H7 (cell line): ENCODE measurements at regions not wholly inside any gene's neighbourhood (a gene's known extent, or its start where the extent isn't known, plus 50 kb on each side); places are given as distances from the start of the nearest gene placed in this dataset.
"Not testable (repeated sequence)": the region's sequence is repeated elsewhere in the genome, so short reads cannot be mapped to it uniquely, and the experiment has no call there.

Experiments
- DNase-seq: peaks from one replicate; pipeline ENCODE4 v3.0.0; 2012
- H3K27me3 ChIP-seq: 2 replicates; pipeline ENCODE4 v1.6.0; 2011; ENCODE audit warnings: mild to moderate bottlenecking, low read length; ENCODE audit not compliant: control insufficient read depth, insufficient read depth
- H3K36me3 ChIP-seq: replicated peaks from 2 replicates; pipeline ENCODE4 v1.5.1; 2011; ENCODE audit warnings: low read length; ENCODE audit not compliant: control insufficient read depth, insufficient read depth
- H3K4me3 ChIP-seq: 2 replicates; pipeline ENCODE4 v1.5.1; 2011; ENCODE audit warnings: low read depth, mild to moderate bottlenecking, control low read depth, low read length, moderate library complexity; ENCODE audit not compliant: insufficient read depth

DNA sequence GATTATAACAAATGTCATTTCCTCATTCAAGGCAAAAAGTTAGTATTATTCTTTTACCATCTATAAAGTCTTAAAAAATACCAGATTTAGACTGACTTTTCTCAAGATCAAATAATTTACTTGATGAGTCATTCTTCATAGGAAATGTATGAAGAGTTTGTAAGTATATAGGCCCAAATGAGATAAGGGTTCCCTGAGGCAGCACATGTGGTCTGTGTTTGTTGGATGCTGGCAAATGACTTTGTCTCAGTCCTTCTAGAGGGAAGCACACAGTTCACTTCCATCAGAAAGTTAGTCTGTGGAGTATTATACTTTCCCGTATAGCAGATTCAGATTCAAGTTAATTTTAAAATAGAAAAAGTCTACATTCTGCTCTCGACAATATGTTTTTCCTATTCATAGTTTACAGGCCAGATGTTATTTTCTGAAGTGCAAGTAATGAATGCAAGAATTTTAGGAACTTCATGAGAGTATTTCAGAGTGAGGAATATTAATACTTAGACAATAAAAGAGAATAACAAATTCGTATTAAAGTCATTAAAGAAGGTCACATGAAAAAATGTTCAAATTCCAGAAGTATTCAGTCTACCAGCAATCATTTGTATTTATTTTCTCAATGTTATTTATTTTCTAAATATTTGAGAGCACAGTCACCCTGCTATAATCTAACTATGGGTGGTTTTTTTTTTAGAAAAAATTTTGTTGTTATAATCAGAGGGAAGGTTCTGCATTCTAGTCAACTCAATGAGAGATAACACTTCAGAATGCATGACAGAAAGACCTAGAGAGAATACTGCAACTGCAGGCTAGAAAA lies 601.8 kb upstream of the ZFP42 start:
- H3K4me3 ChIP-seq: no peak overlapping the region
- H3K36me3 ChIP-seq: no peaks in the 10 kb centered on the region
- no peak for DNase-seq
- H3K27me3 ChIP-seq: no peaks in the 10 kb centered on the region

- Histone ChIP-seq H3K4me3 (no peak overlapping the region), H3K27me3 (no peaks in the 10 kb centered on the region), H3K36me3 (no peaks in the 10 kb centered on the region)
- no peak for DNase-seq
Observed at GRCh38 chr4:187396106-187396505, 599.5 kb upstream of the ZFP42 start.

GRCh38 chr4:187408447-187408846 lies 587.1 kb upstream of the ZFP42 start:
- H3K36me3 ChIP-seq, H3K4me3 ChIP-seq, H3K27me3 ChIP-seq, DNase-seq: not testable (repeated sequence)

DNA sequence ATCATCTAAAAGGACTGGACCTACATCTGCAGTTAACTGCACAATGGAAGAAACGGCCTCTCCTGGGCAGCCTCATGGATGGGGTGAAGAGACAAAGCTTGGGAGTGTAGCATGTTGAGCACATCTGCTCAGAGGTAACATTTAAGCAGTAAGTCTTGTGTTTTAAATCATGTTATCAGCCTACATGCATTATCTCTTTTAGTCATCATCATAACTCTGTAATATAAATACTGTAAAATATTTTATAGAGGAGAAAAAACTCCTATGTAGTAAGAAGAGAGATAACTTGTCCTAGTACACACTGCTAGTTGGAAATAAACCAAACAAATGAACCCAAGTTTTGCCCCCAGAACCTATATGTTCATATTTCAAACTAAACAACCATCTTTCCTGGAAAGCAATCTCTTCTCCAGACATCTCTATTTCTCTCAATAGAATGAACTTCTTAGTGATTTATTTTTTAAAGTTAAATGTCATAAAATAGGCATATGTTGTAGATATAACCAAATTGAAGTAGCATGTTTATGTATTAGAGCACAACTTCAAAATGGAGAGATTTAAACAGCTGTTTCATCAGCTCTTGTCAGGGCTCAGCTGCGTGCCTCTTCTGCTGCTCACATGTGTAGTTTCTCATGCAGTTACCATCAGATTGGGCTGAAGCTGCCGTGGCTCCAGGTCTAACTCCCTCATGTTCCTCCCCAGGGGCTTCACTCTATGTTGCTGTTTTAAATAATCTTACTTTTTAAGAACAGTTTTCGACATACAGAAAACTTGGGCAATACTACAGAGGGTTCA lies 581.8 kb upstream of the ZFP42 start:
- DNase-seq: no peak
- Histone ChIP-seq H3K36me3 (no peaks in the 10 kb centered on the region), H3K27me3 (no peaks in the 10 kb centered on the region), H3K4me3 (no peak overlapping the region)

- Histone ChIP-seq H3K4me3 (no peak overlapping the region), H3K27me3 (no peaks in the 10 kb centered on the region), H3K36me3 (no peaks in the 10 kb centered on the region)
- DNase-seq: no peak
Observed at GRCh38 chr4:187414716-187415115, 580.9 kb upstream of the ZFP42 start.

DNA sequence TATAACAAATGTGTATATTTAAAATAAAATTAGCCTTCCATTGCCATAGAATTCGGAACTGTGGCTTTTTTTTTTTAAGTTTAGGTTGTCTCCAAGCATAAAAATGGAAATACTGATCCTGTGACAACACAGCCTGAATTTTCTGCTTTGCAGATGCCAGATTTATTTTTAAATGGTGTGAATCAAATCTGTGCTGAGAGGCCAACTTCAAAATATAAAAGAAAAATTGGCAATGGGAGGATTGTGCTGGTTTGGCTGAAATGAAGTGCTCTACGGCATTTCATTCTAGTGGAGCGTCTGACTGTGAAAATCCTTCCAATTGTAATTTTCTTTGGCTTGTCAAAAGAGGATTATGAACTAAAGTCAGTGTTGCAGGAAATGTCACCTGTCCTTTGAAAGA lies 580.3 kb upstream of the ZFP42 start:
- no peak for DNase-seq

GRCh38 chr4:187416216-187416615 lies 579.4 kb upstream of the ZFP42 start:
- no peaks in the 10 kb centered on the region for H3K27me3 ChIP-seq
- no peak for DNase-seq
- H3K4me3 ChIP-seq: no peak overlapping the region
- H3K36me3 ChIP-seq: no peaks in the 10 kb centered on the region

More for the DNA sequence above, 580.3 kb upstream of the ZFP42 start:
- Histone ChIP-seq H3K27me3 (no peaks in the 10 kb centered on the region), H3K4me3 (no peak overlapping the region), H3K36me3 (no peaks in the 10 kb centered on the region)

DNA sequence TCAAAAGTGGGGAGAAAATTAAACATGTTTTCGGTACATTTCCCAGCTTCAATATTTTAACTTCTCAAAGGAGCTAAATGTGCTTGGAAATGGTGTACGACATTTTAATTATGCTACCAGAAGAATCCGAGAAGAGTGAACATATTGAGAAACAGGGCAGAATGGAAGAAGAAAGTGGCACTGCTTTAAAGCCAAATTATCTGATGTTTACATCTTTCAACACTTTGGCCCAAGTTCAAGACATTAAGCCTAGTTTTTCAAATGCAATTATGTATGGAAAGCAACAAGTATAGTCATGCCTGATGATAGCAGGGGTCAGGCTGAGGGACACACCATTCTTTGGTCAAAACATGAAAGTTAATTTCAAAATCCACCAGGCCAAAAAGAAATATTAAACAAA lies 577.9 kb upstream of the ZFP42 start:
- H3K27me3 ChIP-seq: no peaks in the 10 kb centered on the region
- H3K36me3 ChIP-seq: no peaks in the 10 kb centered on the region
- no peak for DNase-seq
- no peak overlapping the region for H3K4me3 ChIP-seq

DNA sequence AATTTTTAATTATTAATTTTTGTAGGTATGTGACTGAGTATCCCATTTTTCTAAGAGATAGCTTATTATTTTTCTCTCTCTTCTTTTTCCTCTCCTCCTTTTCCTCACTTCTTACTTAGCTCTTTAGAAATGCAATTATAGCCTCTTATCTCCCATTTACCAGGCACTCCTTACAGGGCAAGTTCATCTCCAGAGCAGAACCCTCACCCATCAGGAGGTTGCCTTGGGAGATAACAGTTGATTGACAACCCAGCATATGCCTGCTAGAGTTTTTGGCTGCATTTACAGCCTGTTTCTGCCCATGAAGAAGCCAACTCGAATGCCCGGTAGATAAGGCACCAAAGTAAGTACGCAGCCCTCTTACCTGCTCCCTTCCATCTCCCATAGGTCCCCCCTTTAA lies 572.9 kb upstream of the ZFP42 start:
- DNase-seq: no peak
- no peaks in the 10 kb centered on the region for H3K27me3 ChIP-seq
- no peak overlapping the region for H3K4me3 ChIP-seq
- H3K36me3 ChIP-seq: no peaks in the 10 kb centered on the region

DNA sequence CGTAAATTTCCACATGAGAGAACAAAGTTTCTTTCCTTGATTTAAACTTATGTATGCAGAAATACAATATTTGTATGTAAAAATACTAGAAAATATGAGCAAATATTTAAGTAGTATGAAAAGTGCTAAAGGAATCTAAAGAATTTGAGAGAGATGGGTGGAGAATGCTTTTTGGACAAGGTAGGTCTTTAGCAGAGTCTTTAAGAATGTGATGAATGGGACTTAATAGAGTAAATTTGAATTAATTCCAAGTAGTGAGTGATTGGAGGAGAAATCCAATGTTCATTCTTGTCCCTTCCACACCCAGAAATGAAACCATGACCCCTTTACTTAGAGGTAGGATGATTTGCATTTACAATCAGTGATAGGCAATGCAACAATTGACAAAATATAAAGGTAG lies 570.9 kb upstream of the ZFP42 start:
- H3K36me3 ChIP-seq: no peaks in the 10 kb centered on the region
- no peak overlapping the region for H3K4me3 ChIP-seq
- no peak for DNase-seq
- no peaks in the 10 kb centered on the region for H3K27me3 ChIP-seq

DNA sequence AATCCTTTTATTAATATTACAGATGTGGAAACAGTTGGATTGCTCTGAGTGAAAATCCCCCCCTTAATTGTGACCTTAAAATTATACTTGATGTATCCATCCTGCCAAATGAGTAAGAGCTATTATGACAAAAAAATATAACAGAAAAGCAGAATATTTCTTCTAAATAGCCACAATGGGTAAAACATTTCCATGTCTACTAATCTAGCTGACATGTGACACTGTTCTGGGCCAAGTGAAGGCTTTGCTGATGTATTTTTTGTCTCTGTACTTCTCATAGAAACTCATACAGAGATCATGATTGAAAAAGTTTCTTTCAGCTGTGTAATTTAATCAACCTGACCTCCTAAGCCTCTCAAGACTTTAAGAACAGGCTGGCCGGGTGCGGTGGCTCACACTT lies 569.1 kb upstream of the ZFP42 start:
- Histone ChIP-seq H3K27me3 (no peaks in the 10 kb centered on the region), H3K4me3 (no peak overlapping the region), H3K36me3 (no peaks in the 10 kb centered on the region)
- no peak for DNase-seq

DNA sequence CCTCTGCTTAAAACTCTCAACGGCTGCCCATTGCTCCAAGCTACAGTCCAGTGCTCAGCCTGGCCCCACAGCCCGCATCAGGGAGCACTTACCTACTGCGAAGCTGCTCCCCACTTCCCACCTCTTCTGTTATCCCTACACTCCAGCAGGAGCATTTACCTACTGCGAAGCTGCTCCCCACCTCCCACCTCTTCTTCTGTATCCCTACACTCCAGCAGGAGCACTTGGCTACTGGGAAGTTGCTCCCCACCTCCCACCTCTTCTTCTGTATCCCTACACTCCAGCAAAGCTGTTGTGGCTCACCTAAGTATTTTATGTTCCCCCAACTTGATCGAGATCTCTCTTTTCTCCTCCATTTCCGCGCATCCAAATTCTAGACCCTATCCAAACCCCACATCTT lies 563.3 kb upstream of the ZFP42 start:
- no peak for DNase-seq
- Histone ChIP-seq H3K36me3 (no peaks in the 10 kb centered on the region), H3K4me3 (no peak overlapping the region), H3K27me3 (no peaks in the 10 kb centered on the region)

DNA sequence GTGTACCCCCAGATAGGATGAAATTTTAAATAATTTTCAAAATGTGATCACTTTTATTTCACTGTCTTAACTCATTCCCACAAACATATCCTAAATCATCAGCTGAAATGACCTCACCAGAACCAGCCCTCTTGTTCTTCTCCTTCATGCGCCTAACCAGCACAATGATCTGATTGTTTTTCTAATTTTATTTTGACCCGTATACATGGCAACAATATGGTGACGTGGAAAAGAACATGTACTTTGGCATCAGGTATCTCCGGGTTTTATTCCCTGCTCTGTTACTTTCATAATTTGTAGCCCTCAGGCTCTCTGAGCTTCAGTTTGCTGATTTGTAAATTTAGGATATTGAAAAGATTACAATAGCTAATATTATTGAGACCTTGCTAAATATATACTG lies 562.4 kb upstream of the ZFP42 start:
- Histone ChIP-seq H3K27me3 (no peaks in the 10 kb centered on the region), H3K4me3 (no peak overlapping the region), H3K36me3 (no peaks in the 10 kb centered on the region)
- DNase-seq: no peak

- no peak for DNase-seq
- Histone ChIP-seq H3K4me3 (no peak overlapping the region), H3K36me3 (no peaks in the 10 kb centered on the region), H3K27me3 (no peaks in the 10 kb centered on the region)
Observed at GRCh38 chr4:187436251-187436650, 559.3 kb upstream of the ZFP42 start.

DNA sequence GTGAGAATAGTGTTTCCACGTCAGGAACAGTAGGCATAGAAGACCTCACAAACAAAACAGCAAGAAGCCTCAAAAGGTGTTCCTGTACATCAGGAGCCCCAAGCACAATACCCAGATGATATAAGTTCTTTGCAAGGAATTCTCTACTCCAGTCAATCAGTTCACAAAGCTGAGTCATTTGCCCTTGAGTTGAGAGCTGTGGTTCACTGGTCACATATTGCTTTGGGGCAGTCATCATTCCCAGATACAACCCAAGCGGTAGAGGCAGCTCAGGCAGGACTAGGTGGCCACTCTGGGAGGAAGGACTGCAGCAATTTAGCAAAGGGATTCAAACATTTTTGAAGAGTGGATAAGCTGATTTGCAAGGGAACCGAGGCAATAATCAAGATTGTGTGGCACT lies 551.5 kb upstream of the ZFP42 start:
- DNase-seq: no peak
- no peaks in the 10 kb centered on the region for H3K27me3 ChIP-seq
- H3K36me3 ChIP-seq: no peaks in the 10 kb centered on the region

More for the DNA sequence above, 551.5 kb upstream of the ZFP42 start:
- H3K4me3 ChIP-seq: no peak overlapping the region
